ENCODE measurements at regions not wholly inside any gene's neighbourhood (a gene's known extent, or its start where the extent isn't known, plus 50 kb on each side); places are given as distances from the start of the nearest gene placed in this dataset.

DNA sequence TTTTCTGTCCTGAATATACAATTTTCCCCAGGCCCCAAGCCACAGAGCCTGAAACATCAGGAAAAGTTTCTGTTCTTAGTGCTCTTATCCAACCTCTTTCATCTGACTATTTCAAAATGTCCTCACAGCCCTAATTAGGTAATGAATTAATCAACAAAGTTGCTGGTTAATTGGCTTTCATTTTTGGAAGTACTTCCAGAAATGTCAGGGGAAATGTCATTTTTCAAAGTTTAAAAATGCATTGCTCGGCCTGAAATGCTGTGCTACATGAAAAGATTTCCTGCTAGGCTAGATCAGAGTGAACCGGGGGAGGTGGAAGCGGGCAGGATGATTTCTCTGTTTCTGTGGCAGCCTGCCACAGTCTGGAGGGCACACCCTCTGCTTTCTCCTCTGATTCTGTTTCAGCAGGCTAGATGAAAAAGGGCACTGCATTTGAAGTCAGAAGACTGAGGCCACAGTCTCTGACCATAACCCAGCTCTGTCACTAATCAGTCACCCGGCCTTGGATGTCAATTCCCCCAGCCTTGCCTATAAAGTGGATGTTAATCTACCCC, 55.9 kb upstream of the BARX1 start:
- POLR2A ChIA-PET = interaction anchor here (1.5 kb wide), 1 partner anchor 202 kb away, joined by 4 read pairs; no protein-coding TSS in a partner anchor

More for the DNA sequence above, 55.9 kb upstream of the BARX1 start:
- intact Hi-C loops (cut with micrococcal nuclease) = loop anchor here (10.0 kb wide), 1 partner anchor 594 kb away; no protein-coding TSS in a partner anchor
- no peaks in the 10 kb centered on the region for H3K9me2 ChIP-seq (ENCODE audit: insufficient read depth)
- no TSS peak for BruUV-seq (replicated peaks)
- H2AFZ ChIP-seq (ENCODE audit: low read depth, low read length, poor library complexity, severe bottlenecking) = peak overlapping the region; percentile 84
- H4K20me1 ChIP-seq (ENCODE audit: insufficient read depth) = no peaks in the 10 kb centered on the region
- ChIA-PET RAD21 (ENCODE audit: low non-redundant PET in 1 of 2, low total read pairs in 2 of 2, uncharacterized antibody in 2 of 2, unreplicated experiment in 2 of 2) (interaction anchor here in 1 of 2 experiments (0.6 kb wide), 1 partner anchor 197 kb away, joined by 3 read pairs; no protein-coding TSS in a partner anchor), CTCF (interaction anchor here (3.2 to 5.4 kb wide), 2 partner anchors 9 to 201 kb away, joined by 25 to 133 read pairs; no protein-coding TSS in a partner anchor)
- ATAC-seq (peak; percentile 48), DNase-seq (ENCODE audit: low read depth, low spot score) (no peak)
- H3K79me2 ChIP-seq (ENCODE audit: insufficient read depth, low read length) = no peaks in the 10 kb centered on the region
- H3K27me3 ChIP-seq (ENCODE audit: insufficient read depth, low read length) = no peaks in the 10 kb centered on the region
- H3K4me2 ChIP-seq (ENCODE audit: low read length) = peak overlapping the region; percentile 26; the same call in 1 of the 2 replicates
- no peak overlapping the region for H3K4me3 ChIP-seq (replicated peaks in 1 of 2; ENCODE audit: low read depth in 1 of 2, low read length in 2 of 2)
- no peaks in the 10 kb centered on the region for H3K36me3 ChIP-seq (ENCODE audit: control insufficient read depth in 1 of 2, insufficient read depth in 2 of 2, low read length in 2 of 2)
- TF ChIP-seq MAX (IDR thresholded peaks at IDR 0.05) (no peak), ZNF274 (IDR thresholded peaks at IDR 0.05; ENCODE audit: low read depth, low read length) (no peak), POLR2AphosphoS5 (IDR thresholded peaks at IDR 0.05; ENCODE audit: low read depth, low read length) (no peak), JUND (IDR thresholded peaks at IDR 0.05) (no peak), EZH2phosphoT487 (IDR thresholded peaks at IDR 0.05; ENCODE audit: borderline replicate concordance) (no peak), ELF1 (IDR thresholded peaks at IDR 0.05; ENCODE audit: borderline replicate concordance, low read depth) (no peak), SIN3A (IDR thresholded peaks at IDR 0.05; ENCODE audit: low read depth) (no peak)
- TF ChIP-seq, protein P1, sequence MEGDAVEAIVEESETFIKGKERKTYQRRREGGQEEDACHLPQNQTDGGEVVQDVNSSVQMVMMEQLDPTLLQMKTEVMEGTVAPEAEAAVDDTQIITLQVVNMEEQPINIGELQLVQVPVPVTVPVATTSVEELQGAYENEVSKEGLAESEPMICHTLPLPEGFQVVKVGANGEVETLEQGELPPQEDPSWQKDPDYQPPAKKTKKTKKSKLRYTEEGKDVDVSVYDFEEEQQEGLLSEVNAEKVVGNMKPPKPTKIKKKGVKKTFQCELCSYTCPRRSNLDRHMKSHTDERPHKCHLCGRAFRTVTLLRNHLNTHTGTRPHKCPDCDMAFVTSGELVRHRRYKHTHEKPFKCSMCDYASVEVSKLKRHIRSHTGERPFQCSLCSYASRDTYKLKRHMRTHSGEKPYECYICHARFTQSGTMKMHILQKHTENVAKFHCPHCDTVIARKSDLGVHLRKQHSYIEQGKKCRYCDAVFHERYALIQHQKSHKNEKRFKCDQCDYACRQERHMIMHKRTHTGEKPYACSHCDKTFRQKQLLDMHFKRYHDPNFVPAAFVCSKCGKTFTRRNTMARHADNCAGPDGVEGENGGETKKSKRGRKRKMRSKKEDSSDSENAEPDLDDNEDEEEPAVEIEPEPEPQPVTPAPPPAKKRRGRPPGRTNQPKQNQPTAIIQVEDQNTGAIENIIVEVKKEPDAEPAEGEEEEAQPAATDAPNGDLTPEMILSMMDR (IDR thresholded peaks at IDR 0.05 in 2 of 3, conservative IDR thresholded peaks at IDR 0.05 in 1 of 3; ENCODE audit: borderline replicate concordance in 1 of 3, insufficient read depth in 1 of 3, low read depth in 2 of 3, low read length in 2 of 3) = no peak
- H3K9me3 ChIP-seq (ENCODE audit: control insufficient read depth in 1 of 2, insufficient read depth in 1 of 2, low read depth in 1 of 2, low read length in 2 of 2) = no peaks in the 10 kb centered on the region
- H3K27ac ChIP-seq (ENCODE audit: low read depth, low read length) = no peak overlapping the region
- H3K9ac ChIP-seq (ENCODE audit: low read length) = no peak overlapping the region
- peaks cover 5 to 9% of the 10 kb centered on the region in 2 experiments; a peak in 3 of 4 replicates for H3K4me1 ChIP-seq (ENCODE audit: control insufficient read depth in 1 of 2, insufficient read depth in 2 of 2, low read length in 2 of 2)
